Bronchial epithelial cell (primary cell): ENCODE measurements at regions not wholly inside any gene's neighbourhood (a gene's known extent, or its start where the extent isn't known, plus 50 kb on each side); places are given as distances from the start of the nearest gene placed in this dataset.

Source experiments
- DNase-seq: peaks from one replicate; pipeline ENCODE4 v3.0.0-alpha.2; 2010; ENCODE audit warnings: low read depth
- FAIRE-seq: peaks from 2 replicates; lab custom pipeline; 2011; peaks lifted over from hg19 to GRCh38; lab: Jason Lieb, UNC
- H3K27me3 ChIP-seq: 2 replicates; pipeline ENCODE4 v1.5.1; 2011; ENCODE audit warnings: low read length; ENCODE audit not compliant: control insufficient read depth, insufficient read depth
- H3K36me3 ChIP-seq: 2 replicates; pipeline ENCODE4 v1.5.1; 2011; ENCODE audit warnings: low read length; ENCODE audit not compliant: control insufficient read depth, insufficient read depth
- H3K4me3 ChIP-seq: 2 replicates; pipeline ENCODE4 v1.5.1; 2011; ENCODE audit warnings: mild to moderate bottlenecking, low read depth, low read length, control low read depth
- TF ChIP-seq, protein P1 (sequence below): IDR thresholded peaks from 2 replicates; pipeline ENCODE4 v1.5.1; 2011; ENCODE audit warnings: mild to moderate bottlenecking, moderate library complexity, low read length, control low read depth, inconsistent platforms; ENCODE audit not compliant: insufficient read depth, severe bottlenecking

DNA sequence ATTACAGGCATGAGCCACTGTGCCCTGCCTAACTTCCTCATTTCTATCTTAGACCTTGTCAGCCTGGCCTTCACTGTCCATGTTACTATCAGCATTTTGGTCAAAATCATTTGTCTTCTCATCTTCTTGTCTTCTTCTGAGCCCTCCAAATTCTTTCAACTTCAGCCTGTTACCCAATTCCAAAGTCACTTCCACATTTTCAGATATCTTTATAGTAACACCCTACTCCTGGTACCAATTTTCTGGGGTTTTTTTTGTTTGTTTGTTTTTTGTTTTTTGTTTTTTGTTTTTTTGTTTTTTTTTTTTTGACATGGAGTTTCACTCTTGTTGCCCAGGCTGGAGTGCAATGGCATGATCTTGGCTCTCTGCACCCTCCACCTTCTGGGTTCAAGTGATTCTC is 90.3 kb upstream of the LARP1 start:
- Histone ChIP-seq H3K27me3 (no peaks in the 10 kb centered on the region), H3K36me3 (no peaks in the 10 kb centered on the region), H3K4me3 (no peak overlapping the region)
- FAIRE-seq (no peak), DNase-seq (no peak)
- TF ChIP-seq, protein P1, sequence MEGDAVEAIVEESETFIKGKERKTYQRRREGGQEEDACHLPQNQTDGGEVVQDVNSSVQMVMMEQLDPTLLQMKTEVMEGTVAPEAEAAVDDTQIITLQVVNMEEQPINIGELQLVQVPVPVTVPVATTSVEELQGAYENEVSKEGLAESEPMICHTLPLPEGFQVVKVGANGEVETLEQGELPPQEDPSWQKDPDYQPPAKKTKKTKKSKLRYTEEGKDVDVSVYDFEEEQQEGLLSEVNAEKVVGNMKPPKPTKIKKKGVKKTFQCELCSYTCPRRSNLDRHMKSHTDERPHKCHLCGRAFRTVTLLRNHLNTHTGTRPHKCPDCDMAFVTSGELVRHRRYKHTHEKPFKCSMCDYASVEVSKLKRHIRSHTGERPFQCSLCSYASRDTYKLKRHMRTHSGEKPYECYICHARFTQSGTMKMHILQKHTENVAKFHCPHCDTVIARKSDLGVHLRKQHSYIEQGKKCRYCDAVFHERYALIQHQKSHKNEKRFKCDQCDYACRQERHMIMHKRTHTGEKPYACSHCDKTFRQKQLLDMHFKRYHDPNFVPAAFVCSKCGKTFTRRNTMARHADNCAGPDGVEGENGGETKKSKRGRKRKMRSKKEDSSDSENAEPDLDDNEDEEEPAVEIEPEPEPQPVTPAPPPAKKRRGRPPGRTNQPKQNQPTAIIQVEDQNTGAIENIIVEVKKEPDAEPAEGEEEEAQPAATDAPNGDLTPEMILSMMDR: no peak

DNA sequence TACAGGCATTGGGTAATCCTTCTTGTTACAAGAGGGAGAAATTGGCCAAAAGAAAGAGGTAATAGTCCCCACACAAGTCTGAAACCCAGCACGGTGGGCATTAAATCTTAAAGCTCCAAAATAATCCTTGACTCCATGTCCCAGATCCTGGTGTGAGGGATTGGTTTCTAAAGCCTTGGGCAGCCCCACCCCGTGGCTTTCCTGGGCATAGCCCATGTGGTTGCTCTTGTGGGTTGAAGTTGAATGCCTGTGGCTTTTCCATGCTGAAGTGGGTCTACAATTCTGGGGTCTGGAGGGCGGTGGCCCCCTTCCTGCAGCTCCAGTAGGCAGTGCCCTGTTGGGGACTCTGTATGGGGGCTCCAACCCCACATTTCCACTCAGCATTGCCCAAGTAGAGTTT is 91.8 kb upstream of the LARP1 start:
- Histone ChIP-seq H3K36me3 (no peaks in the 10 kb centered on the region), H3K27me3 (no peaks in the 10 kb centered on the region), H3K4me3 (no peak overlapping the region)
- DNase-seq (no peak), FAIRE-seq (no peak)
- TF ChIP-seq, protein P1: no peak

DNA sequence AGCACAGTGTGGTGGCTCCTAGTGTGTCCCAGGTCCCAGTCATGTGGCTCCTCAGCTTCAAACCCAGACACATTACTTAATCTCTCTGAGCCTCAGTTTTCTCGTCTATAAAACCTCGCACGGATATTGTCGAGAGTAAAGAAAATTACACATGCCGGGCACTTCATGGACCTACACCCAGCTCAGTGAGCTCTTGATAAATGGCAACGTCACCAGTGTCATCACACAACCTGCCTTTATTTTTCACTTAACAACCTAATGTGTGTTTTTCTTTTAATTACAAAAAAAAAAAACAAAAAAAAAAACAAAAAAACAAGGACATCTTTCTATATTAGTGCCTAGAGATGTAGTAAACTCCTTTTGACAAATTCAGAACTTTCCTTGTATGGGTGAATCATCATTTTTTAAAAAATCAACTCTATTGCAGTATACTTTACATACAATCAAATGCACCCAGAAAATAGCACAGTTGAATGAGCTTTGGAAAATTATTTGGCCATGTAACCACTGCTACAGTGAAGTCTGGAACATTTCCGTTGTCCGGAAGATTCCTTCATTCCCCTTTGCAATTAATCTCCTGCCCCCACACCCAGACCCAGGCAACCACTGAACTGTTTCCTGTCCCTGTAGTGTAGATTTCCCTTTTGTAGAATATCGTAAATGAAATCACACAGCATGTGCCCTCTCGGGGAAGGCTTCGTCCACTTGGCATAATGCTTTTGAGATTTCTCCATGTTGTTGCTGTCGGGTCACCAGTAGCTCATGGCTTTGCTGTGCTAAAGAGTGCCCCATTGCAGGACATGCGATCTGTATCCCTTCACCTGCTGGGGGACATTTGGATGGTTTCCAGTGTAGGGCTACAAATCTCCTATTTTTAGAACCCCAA is 100.4 kb upstream of the LARP1 start:
- TF ChIP-seq, protein P1: no peak
- Histone ChIP-seq H3K36me3 (no peaks in the 10 kb centered on the region), H3K4me3 (no peak overlapping the region), H3K27me3 (no peaks in the 10 kb centered on the region)
- FAIRE-seq (no peak), DNase-seq (no peak)

DNA sequence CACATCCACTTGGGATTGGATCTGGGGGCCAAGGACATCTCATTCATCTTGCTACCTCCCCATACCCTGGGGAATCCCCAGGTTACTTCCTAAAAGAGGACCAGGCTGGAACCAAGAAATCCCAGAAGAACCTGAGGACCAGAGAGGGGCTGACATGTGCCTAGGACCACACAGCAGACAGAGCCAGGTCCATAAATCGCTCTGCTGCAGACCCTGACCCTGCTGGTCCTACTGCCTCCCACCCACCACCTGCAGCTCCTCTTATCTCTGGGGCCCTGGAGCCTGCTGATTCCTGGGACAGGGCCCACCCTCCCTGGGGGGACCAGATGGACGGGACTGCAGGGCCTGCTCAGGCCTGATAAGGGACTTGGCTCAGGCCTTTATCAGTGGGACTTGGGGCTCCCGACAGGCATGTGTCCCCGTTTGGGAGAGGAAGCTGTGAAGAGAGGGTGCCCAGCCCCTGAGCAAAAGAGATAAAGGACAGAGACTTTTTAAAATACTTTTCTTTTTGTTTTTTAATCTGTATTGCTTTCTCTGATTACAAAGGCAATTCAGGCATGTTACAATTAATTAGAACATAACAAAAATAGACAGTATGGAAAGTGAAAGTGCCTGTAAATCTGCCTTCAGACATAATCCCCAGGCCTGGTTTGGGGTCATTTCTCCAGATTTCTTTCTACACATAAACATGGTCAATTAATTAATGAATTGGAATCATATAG is 101.3 kb upstream of the LARP1 start:
- Histone ChIP-seq H3K27me3 (no peaks in the 10 kb centered on the region), H3K4me3 (no peak overlapping the region), H3K36me3 (no peaks in the 10 kb centered on the region)
- TF ChIP-seq, protein P1: no peak
- DNase-seq: no peak
- FAIRE-seq: no peak

DNA sequence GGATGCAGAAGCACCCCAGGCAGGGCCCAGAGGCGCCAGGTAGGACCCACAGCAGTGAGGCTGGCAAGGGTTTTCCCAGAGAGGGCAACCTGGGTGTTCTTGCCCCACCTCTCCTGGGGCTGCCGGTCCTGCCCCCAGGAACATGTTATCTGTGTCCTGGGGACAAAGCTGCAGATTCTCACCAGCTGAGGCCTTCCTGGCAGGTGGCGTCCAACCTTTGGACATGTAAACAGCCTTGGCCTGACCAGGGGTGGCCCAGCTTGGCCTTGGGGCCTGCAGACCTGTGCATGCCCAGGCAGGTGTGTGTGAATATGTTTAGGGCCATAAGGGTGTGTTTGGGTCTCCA is 101.8 kb upstream of the LARP1 start:
- TF ChIP-seq, protein P1: no peak
- FAIRE-seq: no peak
- Histone ChIP-seq H3K36me3 (no peaks in the 10 kb centered on the region), H3K27me3 (no peaks in the 10 kb centered on the region), H3K4me3 (no peak overlapping the region)
- DNase-seq: no peak
